Neural progenitor cell (in vitro differentiated cells): ENCODE measurements at regions not wholly inside any gene's neighbourhood (a gene's known extent, or its start where the extent isn't known, plus 50 kb on each side); places are given as distances from the start of the nearest gene placed in this dataset.

Experiments used
- DNase-seq: peaks from one replicate; pipeline ENCODE4 v3.0.0-alpha.2; 2016; ENCODE audit warnings: low spot score
- H2AFZ ChIP-seq: fragments of 200-600 bp; sonication (generic); replicated peaks from 2 replicates; pipeline ENCODE4 v1.6.1; 2016; ENCODE audit warnings: antibody characterized with exemption
- H3F3A ChIP-seq: fragments of 200-600 bp; sonication (generic); 2 replicates; pipeline ENCODE4 v1.6.1; 2016; ENCODE audit warnings: antibody characterized with exemption, low read depth
- H3K27ac ChIP-seq: fragments of 200-600 bp; sonication (generic); 2 replicates; pipeline ENCODE4 v1.5.1; 2016; ENCODE audit warnings: mild to moderate bottlenecking
- H3K27me3 ChIP-seq: fragments of 200-600 bp; sonication (generic); 2 replicates; pipeline ENCODE4 v1.6.1; 2016; ENCODE audit warnings: mild to moderate bottlenecking, moderate library complexity
- H3K36me3 ChIP-seq: fragments of 200-600 bp; sonication (generic); 2 replicates; pipeline ENCODE4 v1.5.1; 2016
- H3K4me1 ChIP-seq: fragments of 200-600 bp; sonication (generic); 2 replicates; pipeline ENCODE4 v1.6.1; 2016; ENCODE audit warnings: mixed run types
- H3K4me2 ChIP-seq: fragments of 200-600 bp; sonication (generic); 2 replicates; pipeline ENCODE4 v1.6.1; 2016
- H3K4me3 ChIP-seq: fragments of 200-600 bp; sonication (generic); 2 replicates; pipeline ENCODE4 v1.5.1; 2016
- H3K79me2 ChIP-seq: fragments of 200-600 bp; sonication (generic); 2 replicates; pipeline ENCODE4 v1.6.1; 2016; ENCODE audit warnings: low read depth
- H3K9ac ChIP-seq: fragments of 200-600 bp; sonication (generic); 2 replicates; pipeline ENCODE4 v1.6.1; 2016
- H3K9me3 ChIP-seq: fragments of 200-600 bp; sonication (generic); 2 replicates; pipeline ENCODE4 v1.5.1; 2016; ENCODE audit warnings: low read depth
- H4K20me1 ChIP-seq: fragments of 200-600 bp; sonication (generic); 2 replicates; pipeline ENCODE4 v1.6.1; 2016; ENCODE audit warnings: low read depth
- H3K27ac Mint-ChIP-seq: 3 replicates; pipeline ENCODE4 v1.8.0; 2021; ENCODE audit warnings: mixed read lengths
- H3K27me3 Mint-ChIP-seq: 2 replicates; pipeline ENCODE4 v1.8.0; 2022; ENCODE audit warnings: low read depth, mild to moderate bottlenecking, inconsistent platforms, moderate library complexity, mixed read lengths; ENCODE audit not compliant: insufficient read depth
- H3K36me3 Mint-ChIP-seq: 3 replicates; pipeline ENCODE4 v1.8.0; 2021; ENCODE audit warnings: mixed read lengths
- H3K4me1 Mint-ChIP-seq: 3 replicates; pipeline ENCODE4 v1.8.0; 2021; ENCODE audit warnings: mixed read lengths
- H3K4me3 Mint-ChIP-seq: 3 replicates; pipeline ENCODE4 v1.8.0; 2021; ENCODE audit warnings: mild to moderate bottlenecking, moderate library complexity, mixed read lengths
- H3K9me3 Mint-ChIP-seq: 3 replicates; pipeline ENCODE4 v1.8.0; 2020; ENCODE audit warnings: mixed read lengths
- EZH2 ChIP-seq: fragments of 200-600 bp; sonication (generic); IDR thresholded peaks from 2 replicates; pipeline ENCODE4 v1.6.1; 2017; ENCODE audit warnings: antibody characterized with exemption, mild to moderate bottlenecking, moderate library complexity
- EZH2phosphoT487 ChIP-seq: fragments of 200-600 bp; sonication (generic); IDR thresholded peaks from 2 replicates; pipeline ENCODE4 v1.6.1; 2017; ENCODE audit warnings: antibody characterized with exemption
- TF ChIP-seq, protein P1 (sequence below): fragments of 200-600 bp; sonication (generic); IDR thresholded peaks from 2 replicates; pipeline ENCODE4 v1.5.1; 2017; ENCODE audit warnings: antibody characterized with exemption, mild to moderate bottlenecking

DNA sequence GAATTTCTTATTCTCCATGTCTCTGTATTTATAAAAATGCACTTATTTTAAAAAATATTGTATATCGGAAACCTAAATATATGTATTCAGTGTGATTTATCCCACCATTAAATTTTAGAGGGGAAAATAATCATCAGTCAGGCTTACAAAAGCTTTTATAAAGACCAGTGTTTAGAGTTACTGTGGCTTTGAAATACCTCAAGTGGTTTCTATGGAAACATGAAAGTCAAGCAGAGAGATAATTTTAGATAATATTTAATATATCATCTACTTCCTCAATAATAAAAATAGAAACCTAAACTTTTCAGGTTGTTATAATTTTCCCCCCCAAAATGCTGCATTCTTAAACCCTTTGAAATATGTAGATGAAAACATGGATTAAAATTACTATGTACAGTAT lies 332.9 kb upstream of the PITX2 start:
- H3K27me3 Mint-ChIP-seq = no peaks in the 10 kb centered on the region
- no peaks in the 10 kb centered on the region for H3K4me1 ChIP-seq
- no peak overlapping the region for H2AFZ ChIP-seq
- no peaks in the 10 kb centered on the region for H3K9me3 Mint-ChIP-seq
- H3K27me3 ChIP-seq = no peaks in the 10 kb centered on the region
- H3K4me1 Mint-ChIP-seq = no peaks in the 10 kb centered on the region
- H3K79me2 ChIP-seq = no peaks in the 10 kb centered on the region
- H3K9me3 ChIP-seq = no peaks in the 10 kb centered on the region
- no peaks in the 10 kb centered on the region for H3K36me3 ChIP-seq
- DNase-seq = no peak
- TF ChIP-seq, protein P1, sequence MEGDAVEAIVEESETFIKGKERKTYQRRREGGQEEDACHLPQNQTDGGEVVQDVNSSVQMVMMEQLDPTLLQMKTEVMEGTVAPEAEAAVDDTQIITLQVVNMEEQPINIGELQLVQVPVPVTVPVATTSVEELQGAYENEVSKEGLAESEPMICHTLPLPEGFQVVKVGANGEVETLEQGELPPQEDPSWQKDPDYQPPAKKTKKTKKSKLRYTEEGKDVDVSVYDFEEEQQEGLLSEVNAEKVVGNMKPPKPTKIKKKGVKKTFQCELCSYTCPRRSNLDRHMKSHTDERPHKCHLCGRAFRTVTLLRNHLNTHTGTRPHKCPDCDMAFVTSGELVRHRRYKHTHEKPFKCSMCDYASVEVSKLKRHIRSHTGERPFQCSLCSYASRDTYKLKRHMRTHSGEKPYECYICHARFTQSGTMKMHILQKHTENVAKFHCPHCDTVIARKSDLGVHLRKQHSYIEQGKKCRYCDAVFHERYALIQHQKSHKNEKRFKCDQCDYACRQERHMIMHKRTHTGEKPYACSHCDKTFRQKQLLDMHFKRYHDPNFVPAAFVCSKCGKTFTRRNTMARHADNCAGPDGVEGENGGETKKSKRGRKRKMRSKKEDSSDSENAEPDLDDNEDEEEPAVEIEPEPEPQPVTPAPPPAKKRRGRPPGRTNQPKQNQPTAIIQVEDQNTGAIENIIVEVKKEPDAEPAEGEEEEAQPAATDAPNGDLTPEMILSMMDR = no peak
- TF ChIP-seq EZH2phosphoT487 (no peak), EZH2 (no peak)
- no peak overlapping the region for H3K27ac Mint-ChIP-seq
- no peak overlapping the region for H3K9ac ChIP-seq
- H4K20me1 ChIP-seq = no peaks in the 10 kb centered on the region
- no peaks in the 10 kb centered on the region for H3K36me3 Mint-ChIP-seq
- H3K4me3 ChIP-seq = no peak overlapping the region
- no peak overlapping the region for H3K4me3 Mint-ChIP-seq
- H3K27ac ChIP-seq = no peak overlapping the region
- no peaks in the 10 kb centered on the region for H3F3A ChIP-seq
- H3K4me2 ChIP-seq = no peak overlapping the region

DNA sequence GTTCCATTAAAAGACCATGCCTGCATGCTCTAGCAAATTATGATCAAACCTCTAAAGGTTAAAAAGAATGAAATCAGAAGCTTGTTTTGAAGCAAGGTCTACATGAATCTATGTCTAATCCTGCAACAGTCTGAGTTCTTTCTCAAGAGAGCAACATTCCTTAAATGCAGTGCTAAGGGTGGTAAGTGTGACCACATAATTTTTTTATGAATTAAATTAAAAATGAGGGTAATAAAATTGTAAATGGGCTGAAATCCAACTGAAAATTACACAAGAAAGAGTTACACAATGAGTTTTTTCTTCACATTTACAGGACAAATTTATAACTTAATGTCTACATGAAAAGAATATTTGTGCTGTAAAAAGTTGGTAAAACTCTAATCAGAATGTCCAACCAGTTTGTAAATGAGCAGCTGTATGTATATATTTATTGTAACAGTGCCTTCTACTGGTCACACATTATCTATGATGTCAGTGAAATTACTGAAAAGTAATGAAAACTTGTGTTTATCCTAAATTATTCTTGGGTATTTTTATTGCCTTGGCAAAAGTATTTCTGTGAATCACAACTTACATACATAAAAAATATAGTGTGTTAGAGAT lies 336.3 kb upstream of the PITX2 start:
- no peaks in the 10 kb centered on the region for H3F3A ChIP-seq
- H3K9ac ChIP-seq = no peak overlapping the region
- no peak for DNase-seq
- no peaks in the 10 kb centered on the region for H3K36me3 ChIP-seq
- peaks cover 4% of the 10 kb centered on the region for H3K27me3 ChIP-seq
- H3K36me3 Mint-ChIP-seq = no peaks in the 10 kb centered on the region
- no peaks in the 10 kb centered on the region for H4K20me1 ChIP-seq
- H3K27ac ChIP-seq = no peak overlapping the region
- H3K4me1 Mint-ChIP-seq = no peaks in the 10 kb centered on the region
- H2AFZ ChIP-seq = no peak overlapping the region
- no peak overlapping the region for H3K27ac Mint-ChIP-seq
- H3K79me2 ChIP-seq = no peaks in the 10 kb centered on the region
- no peak for TF ChIP-seq EZH2
- TF ChIP-seq EZH2phosphoT487 = no peak
- TF ChIP-seq, protein P1 = peak; percentile 53
- H3K4me1 ChIP-seq = no peaks in the 10 kb centered on the region
- H3K4me2 ChIP-seq = no peak overlapping the region
- H3K9me3 Mint-ChIP-seq = no peaks in the 10 kb centered on the region
- no peaks in the 10 kb centered on the region for H3K9me3 ChIP-seq
- H3K4me3 ChIP-seq = no peak overlapping the region
- no peaks in the 10 kb centered on the region for H3K27me3 Mint-ChIP-seq
- H3K4me3 Mint-ChIP-seq = no peak overlapping the region

DNA sequence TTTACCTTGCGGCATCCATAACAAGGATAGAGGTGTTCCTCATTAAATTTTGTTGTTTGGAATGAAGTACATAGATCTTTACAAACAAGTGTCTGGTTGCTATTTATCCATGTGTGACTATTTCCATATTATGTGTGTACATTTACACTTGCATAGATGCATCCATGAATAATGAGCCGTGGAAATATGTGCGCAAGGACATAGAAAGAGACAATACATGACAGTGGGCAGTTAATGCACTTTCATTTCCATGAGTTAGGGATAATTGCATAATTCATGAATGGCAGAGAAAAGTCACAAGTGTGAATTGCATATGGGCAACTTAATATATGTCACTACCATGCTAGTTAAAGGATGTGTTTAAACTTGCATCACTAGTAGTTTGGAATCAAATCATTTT lies 338.2 kb upstream of the PITX2 start:
- no peak for DNase-seq
- Histone ChIP-seq H3K27ac (no peak overlapping the region), H3K4me3 (no peak overlapping the region), H3F3A (no peaks in the 10 kb centered on the region), H3K36me3 (no peaks in the 10 kb centered on the region), H3K9me3 (no peaks in the 10 kb centered on the region), H3K79me2 (no peaks in the 10 kb centered on the region), H3K4me1 (no peaks in the 10 kb centered on the region), H3K4me2 (no peak overlapping the region), H3K9ac (no peak overlapping the region), H3K27me3 (peaks cover 4% of the 10 kb centered on the region), H2AFZ (no peak overlapping the region), H4K20me1 (no peaks in the 10 kb centered on the region)
- Mint-ChIP-seq H3K4me3 (no peak overlapping the region), H3K4me1 (no peaks in the 10 kb centered on the region), H3K36me3 (no peaks in the 10 kb centered on the region), H3K27ac (no peak overlapping the region), H3K9me3 (no peaks in the 10 kb centered on the region), H3K27me3 (no peaks in the 10 kb centered on the region)
- TF ChIP-seq EZH2 (no peak), EZH2phosphoT487 (no peak)
- TF ChIP-seq, protein P1 = no peak
